Activated CD4-positive, alpha-beta T cell treated with anti-CD3 and anti-CD28 coated beads for 36 hours (primary cell): ENCODE measurements at regions not wholly inside any gene's neighbourhood (a gene's known extent, or its start where the extent isn't known, plus 50 kb on each side); places are given as distances from the start of the nearest gene placed in this dataset.

Source experiments
- ATAC-seq: fragments of 200-7000 bp; cut with Tn5 transposase; one replicate; pipeline ENCODE4 v1.10.0; 2021; ENCODE audit warnings: mild to moderate bottlenecking, moderate library complexity
- CTCF ChIA-PET: fragments of 350-600 bp; sonication (Branson Sonifier 250); formaldehyde crosslinking; loops from one replicate; lab custom pipeline; 2021; ENCODE audit warnings: antibody characterized with exemption; lab: Charles Lee
- POLR2A ChIA-PET: fragments of 350-600 bp; sonication (Branson Sonifier 250); formaldehyde crosslinking; loops from one replicate; lab custom pipeline; 2021; ENCODE audit warnings: antibody characterized with exemption, inconsistent platforms; lab: Charles Lee
- DNase-seq: peaks from one replicate; pipeline ENCODE4 v3.0.0-alpha.2; 2020
- H3K27ac Mint-ChIP-seq: one replicate; pipeline ENCODE4 v1.8.0; 2021; ENCODE audit warnings: mixed read lengths
- H3K27me3 Mint-ChIP-seq: one replicate; pipeline ENCODE4 v1.8.0; 2021; ENCODE audit warnings: mixed read lengths
- H3K36me3 Mint-ChIP-seq: one replicate; pipeline ENCODE4 v1.8.0; 2021; ENCODE audit warnings: low read depth, mixed read lengths
- H3K4me1 Mint-ChIP-seq: one replicate; pipeline ENCODE4 v1.8.0; 2021; ENCODE audit warnings: mixed read lengths
- H3K4me3 Mint-ChIP-seq: one replicate; pipeline ENCODE4 v1.8.0; 2021; ENCODE audit warnings: mild to moderate bottlenecking, moderate library complexity, mixed read lengths
- H3K9me3 Mint-ChIP-seq: one replicate; pipeline ENCODE4 v1.8.0; 2021; ENCODE audit warnings: low read depth, mixed read lengths
- intact Hi-C, 2 experiments: fragments of 100-400 bp; cut with DNase I in 1 of 2; cut with micrococcal nuclease in 1 of 2; formaldehyde crosslinking; loops; one replicate each; pipeline versions ENCODE4 v1.14.2 to v1.15.1; 2022 to 2024; cut with DNase I, micrococcal nuclease

- intact Hi-C loops, result no loop called here
- peaks cover 2% of the 10 kb centered on the region for H3K9me3 Mint-ChIP-seq
- ATAC-seq, result no peak
- H3K4me1 Mint-ChIP-seq, result no peaks in the 10 kb centered on the region
- DNase-seq, result no peak
- H3K4me3 Mint-ChIP-seq, result no peak overlapping the region
- POLR2A ChIA-PET, result no interaction called here
- CTCF ChIA-PET, result no interaction called here
- H3K27me3 Mint-ChIP-seq, result no peaks in the 10 kb centered on the region
- H3K27ac Mint-ChIP-seq, result no peak overlapping the region
- no peaks in the 10 kb centered on the region for H3K36me3 Mint-ChIP-seq
These were observed 65.7 kb downstream of the SLITRK5 start for GRCh38 chr13:87736849-87737385.

GRCh38 chr13:87754097-87754496 lies 82.9 kb downstream of the SLITRK5 start:
- ChIA-PET CTCF (no interaction called here), POLR2A (no interaction called here)
- no peak overlapping the region for H3K4me3 Mint-ChIP-seq
- no peaks in the 10 kb centered on the region for H3K4me1 Mint-ChIP-seq
- no peaks in the 10 kb centered on the region for H3K36me3 Mint-ChIP-seq
- no peak for ATAC-seq
- DNase-seq, result no peak
- no peak overlapping the region for H3K27ac Mint-ChIP-seq
- H3K9me3 Mint-ChIP-seq, result no peaks in the 10 kb centered on the region
- intact Hi-C loops, result no loop called here
- no peaks in the 10 kb centered on the region for H3K27me3 Mint-ChIP-seq

- no peaks in the 10 kb centered on the region for H3K9me3 Mint-ChIP-seq
- ChIA-PET CTCF (no interaction called here), POLR2A (no interaction called here)
- no peaks in the 10 kb centered on the region for H3K4me1 Mint-ChIP-seq
- no peak overlapping the region for H3K4me3 Mint-ChIP-seq
- intact Hi-C loops, result no loop called here
- no peaks in the 10 kb centered on the region for H3K27me3 Mint-ChIP-seq
- H3K36me3 Mint-ChIP-seq, result no peaks in the 10 kb centered on the region
- ATAC-seq (no peak), DNase-seq (no peak)
- no peak overlapping the region for H3K27ac Mint-ChIP-seq
These were observed 98.3 kb downstream of the SLITRK5 start for GRCh38 chr13:87769445-87769844.

- Mint-ChIP-seq H3K36me3 (no peaks in the 10 kb centered on the region), H3K4me3 (no peak overlapping the region), H3K4me1 (no peaks in the 10 kb centered on the region), H3K27ac (no peak overlapping the region), H3K27me3 (no peaks in the 10 kb centered on the region), H3K9me3 (no peaks in the 10 kb centered on the region)
- intact Hi-C loops, result no loop called here
- CTCF ChIA-PET, result no interaction called here
- ATAC-seq (no peak), DNase-seq (no peak)
- POLR2A ChIA-PET, result no interaction called here
These were observed 106.2 kb downstream of the SLITRK5 start for GRCh38 chr13:87777387-87777786.

- no peaks in the 10 kb centered on the region for H3K9me3 Mint-ChIP-seq
- ChIA-PET POLR2A (no interaction called here), CTCF (no interaction called here)
- intact Hi-C loops, result no loop called here
- ATAC-seq, result no peak
- H3K36me3 Mint-ChIP-seq, result no peaks in the 10 kb centered on the region
- no peak for DNase-seq
- H3K4me3 Mint-ChIP-seq, result no peak overlapping the region
- H3K27ac Mint-ChIP-seq, result no peak overlapping the region
- H3K4me1 Mint-ChIP-seq, result no peaks in the 10 kb centered on the region
- no peaks in the 10 kb centered on the region for H3K27me3 Mint-ChIP-seq
These were observed 107.0 kb downstream of the SLITRK5 start for GRCh38 chr13:87778128-87778527.

GRCh38 chr13:87779426-87779825 lies 108.3 kb downstream of the SLITRK5 start:
- no peaks in the 10 kb centered on the region for H3K36me3 Mint-ChIP-seq
- DNase-seq, result no peak
- no peak for ATAC-seq
- no peaks in the 10 kb centered on the region for H3K9me3 Mint-ChIP-seq
- intact Hi-C loops, result no loop called here
- H3K4me3 Mint-ChIP-seq, result no peak overlapping the region
- H3K27ac Mint-ChIP-seq, result no peak overlapping the region
- no peaks in the 10 kb centered on the region for H3K4me1 Mint-ChIP-seq
- no peaks in the 10 kb centered on the region for H3K27me3 Mint-ChIP-seq
- POLR2A ChIA-PET, result no interaction called here
- CTCF ChIA-PET, result no interaction called here

GRCh38 chr13:87783366-87783765 lies 112.2 kb downstream of the SLITRK5 start:
- intact Hi-C loops, result no loop called here
- no peak overlapping the region for H3K27ac Mint-ChIP-seq
- H3K4me1 Mint-ChIP-seq, result no peaks in the 10 kb centered on the region
- ATAC-seq (no peak), DNase-seq (no peak)
- H3K27me3 Mint-ChIP-seq, result no peaks in the 10 kb centered on the region
- no peaks in the 10 kb centered on the region for H3K9me3 Mint-ChIP-seq
- no peak overlapping the region for H3K4me3 Mint-ChIP-seq
- CTCF ChIA-PET, result no interaction called here
- POLR2A ChIA-PET, result no interaction called here
- no peaks in the 10 kb centered on the region for H3K36me3 Mint-ChIP-seq

- Mint-ChIP-seq H3K4me1 (no peaks in the 10 kb centered on the region), H3K27ac (no peak overlapping the region), H3K4me3 (no peak overlapping the region), H3K36me3 (no peaks in the 10 kb centered on the region), H3K9me3 (no peaks in the 10 kb centered on the region), H3K27me3 (no peaks in the 10 kb centered on the region)
- no peak for DNase-seq
- ChIA-PET CTCF (no interaction called here), POLR2A (no interaction called here)
- intact Hi-C loops, result no loop called here
- no peak for ATAC-seq
These were observed 117.2 kb downstream of the SLITRK5 start for GRCh38 chr13:87788363-87788762.

GRCh38 chr13:87792878-87793277 lies 121.7 kb downstream of the SLITRK5 start:
- Mint-ChIP-seq H3K27me3 (no peaks in the 10 kb centered on the region), H3K4me1 (no peaks in the 10 kb centered on the region), H3K27ac (no peak overlapping the region), H3K36me3 (no peaks in the 10 kb centered on the region), H3K4me3 (no peak overlapping the region), H3K9me3 (no peaks in the 10 kb centered on the region)
- POLR2A ChIA-PET, result no interaction called here
- intact Hi-C loops, result no loop called here
- CTCF ChIA-PET, result interaction anchor here (0.7 kb wide), 1 partner anchor 518 kb away, joined by 3 read pairs; no protein-coding TSS in a partner anchor
- DNase-seq (no peak), ATAC-seq (no peak)

GRCh38 chr13:87798536-87798935 lies 127.4 kb downstream of the SLITRK5 start:
- H3K4me1 Mint-ChIP-seq, result no peaks in the 10 kb centered on the region
- DNase-seq (no peak), ATAC-seq (no peak)
- no peaks in the 10 kb centered on the region for H3K9me3 Mint-ChIP-seq
- H3K27me3 Mint-ChIP-seq, result no peaks in the 10 kb centered on the region
- intact Hi-C loops, result no loop called here
- no peak overlapping the region for H3K27ac Mint-ChIP-seq
- CTCF ChIA-PET, result no interaction called here
- no peaks in the 10 kb centered on the region for H3K36me3 Mint-ChIP-seq
- no peak overlapping the region for H3K4me3 Mint-ChIP-seq
- POLR2A ChIA-PET, result no interaction called here

GRCh38 chr13:87810391-87810801 lies 139.2 kb downstream of the SLITRK5 start:
- POLR2A ChIA-PET, result no interaction called here
- ATAC-seq (no peak), DNase-seq (no peak)
- Mint-ChIP-seq H3K36me3 (no peaks in the 10 kb centered on the region), H3K4me1 (no peaks in the 10 kb centered on the region), H3K4me3 (no peak overlapping the region), H3K27ac (no peak overlapping the region), H3K27me3 (no peaks in the 10 kb centered on the region), H3K9me3 (no peaks in the 10 kb centered on the region)
- CTCF ChIA-PET, result no interaction called here
- intact Hi-C loops, result no loop called here

GRCh38 chr13:87810920-87811344 lies 139.8 kb downstream of the SLITRK5 start:
- ChIA-PET POLR2A (no interaction called here), CTCF (no interaction called here)
- intact Hi-C loops, result no loop called here
- Mint-ChIP-seq H3K27ac (no peak overlapping the region), H3K9me3 (no peaks in the 10 kb centered on the region), H3K4me1 (no peaks in the 10 kb centered on the region), H3K4me3 (no peak overlapping the region), H3K27me3 (no peaks in the 10 kb centered on the region), H3K36me3 (no peaks in the 10 kb centered on the region)
- no peak for ATAC-seq
- DNase-seq, result no peak

- H3K27me3 Mint-ChIP-seq, result no peaks in the 10 kb centered on the region
- intact Hi-C loops, result no loop called here
These were observed 143.2 kb downstream of the SLITRK5 start for GRCh38 chr13:87814403-87814802.

More at GRCh38 chr13:87814403-87814802, 143.2 kb downstream of the SLITRK5 start:
- Mint-ChIP-seq H3K27ac (no peak overlapping the region), H3K4me3 (no peak overlapping the region), H3K9me3 (peaks cover 2% of the 10 kb centered on the region), H3K36me3 (no peaks in the 10 kb centered on the region), H3K4me1 (no peaks in the 10 kb centered on the region)
- ChIA-PET POLR2A (no interaction called here), CTCF (no interaction called here)
- no peak for DNase-seq
- no peak for ATAC-seq
